ENCODE measurements at regions not wholly inside any gene's neighbourhood (a gene's known extent, or its start where the extent isn't known, plus 50 kb on each side); places are given as distances from the start of the nearest gene placed in this dataset.

DNA sequence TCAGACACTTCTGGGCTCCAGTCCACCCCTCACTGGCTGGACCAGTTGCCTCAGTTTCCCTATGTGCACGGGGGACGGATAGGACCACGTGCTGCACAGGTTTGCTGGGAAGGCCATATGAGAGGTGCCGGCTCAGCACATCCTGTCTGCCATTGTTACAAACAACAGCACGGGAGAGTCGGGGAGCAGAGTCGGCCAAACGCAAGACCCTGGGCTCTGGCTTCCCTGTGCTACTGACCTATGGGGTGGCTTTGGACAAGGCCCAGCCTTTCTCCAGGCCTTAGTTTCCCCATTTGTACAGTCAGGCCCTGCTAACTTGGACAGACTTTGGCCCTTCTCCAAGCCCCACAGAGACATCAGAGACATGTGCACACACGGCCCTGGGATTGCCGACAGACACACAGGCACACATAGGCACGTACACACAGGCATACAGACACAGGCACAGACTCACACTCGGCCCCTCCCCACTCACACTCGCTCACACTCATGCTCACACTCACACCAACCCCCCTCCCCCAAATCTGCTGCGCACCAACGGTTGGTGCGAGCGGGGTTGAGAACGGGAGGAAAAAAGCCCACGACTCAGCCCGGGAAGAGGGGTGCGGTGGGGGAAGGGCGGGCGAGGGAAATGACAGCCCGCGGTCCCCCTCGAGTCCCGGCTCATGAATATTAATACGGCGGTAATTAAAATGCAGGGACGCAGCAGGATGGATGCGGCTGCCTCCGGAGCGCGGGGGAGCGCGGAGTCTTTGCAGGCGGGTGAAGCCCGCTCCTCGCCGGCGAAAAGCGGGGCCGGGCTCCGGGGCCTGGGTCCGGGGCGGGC is 133.0 kb downstream of the C9orf50 start:
- DNase-seq (ENCODE audit: low spot score) = peak; percentile 72

- no peak for DNase-seq (ENCODE audit: low spot score)
Measured at GRCh38 chr9:129486756-129487657, 133.9 kb downstream of the C9orf50 start.

DNA sequence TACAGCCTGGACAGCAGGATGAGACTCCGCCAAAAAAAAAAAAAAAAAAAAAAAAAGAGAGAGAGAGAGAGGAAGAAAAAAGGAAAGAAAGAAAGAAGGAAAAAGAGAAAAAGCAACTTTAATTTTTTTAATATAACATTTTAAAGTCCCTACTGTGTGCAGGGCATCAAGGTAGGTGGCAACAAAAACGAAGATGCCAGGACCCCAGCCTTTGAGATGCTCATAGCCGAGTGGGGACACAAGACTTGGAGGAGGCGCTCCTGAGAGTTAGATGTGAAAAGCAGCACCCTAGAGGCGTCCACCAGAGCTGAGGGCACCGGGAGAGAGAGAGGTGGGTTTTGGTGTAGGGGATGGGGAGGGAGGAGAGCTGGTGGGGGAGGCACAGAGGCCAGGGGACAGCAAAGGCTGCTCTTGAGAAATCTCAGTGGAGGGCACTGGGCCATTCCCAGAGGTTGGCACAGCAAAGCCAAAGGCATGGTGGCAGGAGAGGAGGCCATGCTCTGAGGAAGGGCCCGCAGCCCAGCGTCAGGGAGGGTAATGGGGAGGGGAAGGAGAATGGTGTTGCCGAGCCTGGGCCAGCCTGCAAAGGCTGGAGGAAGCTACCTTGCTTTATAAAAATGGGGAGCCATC is 135.6 kb downstream of the C9orf50 start:
- no peak for DNase-seq (ENCODE audit: low spot score)

DNA sequence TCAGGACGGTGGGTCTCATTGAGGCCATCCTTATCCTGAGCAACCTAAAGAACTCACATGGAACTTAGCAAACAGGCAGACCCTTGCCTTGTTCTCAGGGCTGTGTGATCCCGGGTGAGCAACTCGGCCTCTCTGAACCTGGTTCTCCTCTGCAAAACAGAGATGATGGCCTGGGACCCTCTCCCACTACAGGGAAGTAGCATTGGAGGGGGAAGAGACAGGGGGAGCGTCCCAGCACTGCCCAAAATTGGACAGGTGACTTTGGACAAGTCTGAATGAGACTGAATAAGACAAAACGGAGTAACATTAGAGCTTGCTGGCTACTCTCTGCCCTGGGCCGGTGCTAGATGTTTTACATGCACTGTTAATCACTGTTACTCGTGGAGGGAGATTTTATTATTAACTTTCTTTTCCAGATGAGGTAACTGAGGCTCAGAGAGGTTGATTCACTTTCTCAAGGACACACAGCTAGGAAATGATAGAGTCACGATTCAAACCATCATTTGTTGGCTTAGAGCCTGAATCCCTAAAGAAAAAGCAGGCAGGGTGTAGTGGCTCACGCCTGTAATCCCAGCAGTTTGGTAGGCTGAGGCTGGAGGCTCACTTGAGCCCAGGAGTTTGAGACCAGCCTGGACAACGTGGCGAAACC is 136.4 kb downstream of the C9orf50 start:
- DNase-seq (ENCODE audit: low spot score) = no peak

- DNase-seq (ENCODE audit: low spot score) = peak; percentile 80
Measured at GRCh38 chr9:129483415-129484351, 137.2 kb downstream of the C9orf50 start.

- DNase-seq (ENCODE audit: low spot score) = peak; percentile 62
Measured at GRCh38 chr9:129482521-129483414, 138.1 kb downstream of the C9orf50 start.

- peak; percentile 45 for DNase-seq (ENCODE audit: low spot score)
Measured at GRCh38 chr9:129481810-129482511, 138.9 kb downstream of the C9orf50 start.

- no peak for DNase-seq (ENCODE audit: low spot score)
Measured at GRCh38 chr9:129481424-129481809, 139.5 kb downstream of the C9orf50 start.

GRCh38 chr9:129480745-129481144 is 140.2 kb downstream of the C9orf50 start:
- DNase-seq (ENCODE audit: low spot score) = no peak

GRCh38 chr9:129480227-129480626 is 140.7 kb downstream of the C9orf50 start:
- DNase-seq (ENCODE audit: low spot score) = no peak

GRCh38 chr9:129479631-129480011 is 141.3 kb downstream of the C9orf50 start:
- DNase-seq (ENCODE audit: low spot score) = no peak

DNA sequence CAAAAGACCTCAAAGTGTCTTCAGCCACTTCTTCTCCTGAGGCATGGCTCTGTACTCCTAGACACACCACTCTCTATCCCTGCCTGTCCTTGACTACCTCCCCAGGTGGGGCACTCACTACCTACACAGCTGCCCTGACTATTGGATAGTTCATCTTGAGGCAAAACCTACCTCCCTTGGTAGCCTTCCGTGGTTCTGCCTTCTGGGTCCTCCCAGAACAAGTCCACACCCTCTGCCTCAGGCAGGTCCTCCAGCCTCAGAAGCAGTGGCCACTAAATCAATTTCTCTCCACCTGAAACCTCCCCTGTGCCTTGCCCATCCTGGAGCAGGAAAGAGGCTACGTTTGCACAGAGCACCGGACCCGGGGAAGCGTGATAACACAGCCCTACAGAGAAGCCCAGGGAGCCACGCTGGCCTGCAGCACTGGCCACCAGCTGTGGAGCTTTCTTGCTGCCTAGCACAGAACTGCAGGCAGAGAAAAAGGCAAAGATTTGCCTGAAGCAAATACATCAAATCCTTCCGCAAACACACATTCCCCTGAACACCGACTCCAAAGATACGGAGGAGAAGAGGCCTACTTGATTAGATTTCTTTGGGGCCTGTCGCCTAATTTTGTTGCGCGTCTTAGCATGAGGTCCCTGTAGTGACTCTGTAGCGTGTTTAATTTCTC is 141.8 kb downstream of the C9orf50 start:
- no peak for DNase-seq (ENCODE audit: low spot score)

GRCh38 chr9:129478461-129478860 is 142.4 kb downstream of the C9orf50 start:
- DNase-seq (ENCODE audit: low spot score) = no peak

GRCh38 chr9:129476821-129477611 is 143.9 kb downstream of the C9orf50 start:
- no peak for DNase-seq (ENCODE audit: low spot score)

- DNase-seq (ENCODE audit: low spot score) = no peak
Measured at GRCh38 chr9:129474740-129475404, 146.0 kb downstream of the C9orf50 start.

DNA sequence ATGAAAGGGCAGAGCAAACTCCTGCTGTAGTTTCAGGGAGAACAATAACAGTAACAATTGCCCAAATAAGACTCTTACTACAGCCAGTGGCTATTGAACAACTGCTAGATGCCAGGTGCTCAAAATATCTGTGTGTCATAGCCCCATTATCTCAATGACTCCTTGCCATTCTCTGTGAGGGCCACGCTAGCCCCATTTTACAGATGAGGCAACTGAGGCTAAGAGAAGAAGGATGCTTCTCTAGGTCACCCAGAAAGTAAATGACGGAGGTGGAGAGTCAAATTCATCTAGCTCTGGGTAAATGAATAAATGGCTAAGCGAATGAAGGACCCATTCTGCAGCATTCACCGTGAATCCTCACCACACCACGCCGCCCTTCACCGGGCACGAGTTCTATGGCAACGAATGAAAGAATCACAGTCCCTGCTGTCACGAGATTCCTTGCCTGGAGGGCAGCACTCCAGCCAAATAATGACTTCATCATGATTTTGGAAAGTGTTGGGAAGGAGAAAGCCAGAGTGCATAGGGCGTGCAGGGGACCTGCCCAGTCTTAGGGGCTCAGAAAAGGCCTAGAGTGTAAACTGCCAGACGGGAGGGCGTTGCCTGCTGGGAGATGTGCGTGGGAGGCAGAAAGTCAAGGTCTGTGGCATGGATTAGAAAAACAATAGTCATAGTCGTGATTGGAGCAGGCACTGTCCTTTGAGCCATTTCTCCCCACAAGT is 147.2 kb downstream of the C9orf50 start:
- no peak for DNase-seq (ENCODE audit: low spot score)

All from Ammon's horn (tissue), 1 donor.